ENCODE measurements at regions not wholly inside any gene's neighbourhood (a gene's known extent, or its start where the extent isn't known, plus 50 kb on each side); places are given as distances from the start of the nearest gene placed in this dataset.

DNA sequence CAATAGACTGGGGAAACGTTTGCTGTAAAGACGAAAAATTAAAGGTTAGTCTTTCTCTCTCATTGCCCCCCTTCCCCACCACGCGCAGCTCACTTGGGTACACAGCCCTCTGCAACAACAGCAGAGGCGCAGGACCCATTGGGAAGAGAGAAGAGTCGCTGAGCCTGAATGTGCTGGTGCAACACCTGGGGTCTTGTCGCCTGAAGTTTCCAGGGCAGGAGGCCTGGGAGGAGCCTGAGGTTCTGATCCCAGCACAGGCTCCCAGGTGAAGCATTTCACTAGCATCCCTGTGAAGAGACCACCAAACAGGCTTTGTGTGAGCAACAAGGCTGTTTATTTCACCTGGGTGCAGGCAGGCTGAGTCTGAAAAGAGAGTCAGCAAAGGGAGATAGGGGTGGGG lies 116.2 kb upstream of the NTM start:
- no peak for TF ChIP-seq HOXA7 (CRISPR knock-in tag; IDR thresholded peaks at IDR 0.05; ENCODE audit: borderline replicate concordance)
- TF ChIP-seq ZNF792 (tag by site-specific recombination; IDR thresholded peaks at IDR 0.05): no peak
- TF ChIP-seq, protein P1, sequence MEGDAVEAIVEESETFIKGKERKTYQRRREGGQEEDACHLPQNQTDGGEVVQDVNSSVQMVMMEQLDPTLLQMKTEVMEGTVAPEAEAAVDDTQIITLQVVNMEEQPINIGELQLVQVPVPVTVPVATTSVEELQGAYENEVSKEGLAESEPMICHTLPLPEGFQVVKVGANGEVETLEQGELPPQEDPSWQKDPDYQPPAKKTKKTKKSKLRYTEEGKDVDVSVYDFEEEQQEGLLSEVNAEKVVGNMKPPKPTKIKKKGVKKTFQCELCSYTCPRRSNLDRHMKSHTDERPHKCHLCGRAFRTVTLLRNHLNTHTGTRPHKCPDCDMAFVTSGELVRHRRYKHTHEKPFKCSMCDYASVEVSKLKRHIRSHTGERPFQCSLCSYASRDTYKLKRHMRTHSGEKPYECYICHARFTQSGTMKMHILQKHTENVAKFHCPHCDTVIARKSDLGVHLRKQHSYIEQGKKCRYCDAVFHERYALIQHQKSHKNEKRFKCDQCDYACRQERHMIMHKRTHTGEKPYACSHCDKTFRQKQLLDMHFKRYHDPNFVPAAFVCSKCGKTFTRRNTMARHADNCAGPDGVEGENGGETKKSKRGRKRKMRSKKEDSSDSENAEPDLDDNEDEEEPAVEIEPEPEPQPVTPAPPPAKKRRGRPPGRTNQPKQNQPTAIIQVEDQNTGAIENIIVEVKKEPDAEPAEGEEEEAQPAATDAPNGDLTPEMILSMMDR (tag by site-specific recombination; IDR thresholded peaks at IDR 0.05): no peak
- TF ChIP-seq ZNF549 (tag by site-specific recombination; IDR thresholded peaks at IDR 0.05): no peak
- no peak for TF ChIP-seq SCRT2 (tag by site-specific recombination; IDR thresholded peaks at IDR 0.05)
- no peak for TF ChIP-seq TCF7L2 (IDR thresholded peaks at IDR 0.05; ENCODE audit: borderline replicate concordance, low read depth, low read length)

Measured in HEK293 (cell line).